ENCODE measurements at regions not wholly inside any gene's neighbourhood (a gene's known extent, or its start where the extent isn't known, plus 50 kb on each side); places are given as distances from the start of the nearest gene placed in this dataset.

DNA sequence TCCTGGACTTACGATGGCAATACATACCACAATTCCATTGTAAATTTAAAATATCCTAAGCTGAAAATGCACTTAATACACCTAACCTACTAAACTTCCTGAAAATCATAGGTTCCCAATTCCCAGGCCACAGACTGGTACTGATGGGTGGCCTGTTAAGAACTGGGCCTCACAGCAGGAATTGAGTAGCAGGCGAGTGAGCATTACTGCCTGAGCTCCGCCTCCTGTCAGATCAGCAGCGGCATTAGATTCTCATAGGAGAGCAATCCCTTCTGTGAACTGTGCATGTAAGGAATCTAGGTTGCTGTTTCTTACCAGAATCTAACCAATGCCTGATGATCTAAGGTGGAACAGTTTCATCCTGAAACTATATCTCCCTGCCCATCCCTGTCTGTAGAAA lies 1670.2 kb upstream of the PCDH20 start:
- Histone ChIP-seq H3K4me3 (no peak overlapping the region), H3K27ac (no peak overlapping the region)

DNA sequence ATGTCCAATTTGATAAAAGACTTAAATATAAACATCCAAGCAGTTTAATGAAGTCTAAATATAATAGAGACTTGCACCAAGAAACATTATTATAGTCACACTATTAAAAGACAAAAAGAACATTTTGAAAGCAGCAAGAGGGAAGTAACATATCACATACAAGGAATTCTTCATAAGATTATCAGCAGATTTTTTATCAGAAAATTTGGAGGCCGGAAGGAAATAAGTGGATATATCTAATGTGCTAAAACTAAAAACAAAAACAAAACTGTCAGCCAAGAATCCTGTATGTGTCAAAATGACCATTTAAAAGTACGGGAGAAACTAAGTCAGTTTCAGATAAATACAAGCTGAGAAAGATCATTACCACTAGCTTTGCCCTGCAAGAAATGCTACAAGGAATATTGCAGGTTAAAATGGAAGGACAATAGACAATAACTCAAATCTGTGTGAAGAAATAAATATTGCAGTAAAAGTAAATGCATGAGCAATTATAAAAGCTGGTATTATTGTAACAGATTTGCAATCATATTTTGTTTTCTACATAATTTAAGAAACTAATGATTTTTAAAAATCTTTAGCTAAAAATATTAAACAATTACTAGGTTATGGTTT lies 1665.9 kb upstream of the PCDH20 start:
- Histone ChIP-seq H3K27ac (no peak overlapping the region), H3K4me3 (no peak overlapping the region)

DNA sequence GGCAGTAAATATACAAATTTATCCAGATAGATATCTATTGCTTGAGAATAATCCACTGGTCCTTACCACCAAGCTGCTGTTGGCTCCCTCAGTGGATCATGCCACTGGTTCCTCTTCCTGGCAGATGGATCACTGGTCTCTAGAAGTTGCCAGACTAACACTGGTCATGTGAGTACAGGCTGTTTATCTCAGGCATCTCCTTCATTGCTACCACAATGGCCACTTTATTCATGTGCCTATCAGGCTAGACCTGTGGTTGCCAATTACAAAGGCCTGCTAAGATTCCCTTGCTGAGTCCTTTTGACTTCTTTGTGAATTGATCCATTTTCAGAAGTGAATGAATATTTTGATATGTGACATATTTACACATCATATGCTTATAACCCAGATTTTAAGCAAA lies 1659.5 kb upstream of the PCDH20 start:
- Histone ChIP-seq H3K4me3 (no peak overlapping the region), H3K27ac (no peak overlapping the region)

DNA sequence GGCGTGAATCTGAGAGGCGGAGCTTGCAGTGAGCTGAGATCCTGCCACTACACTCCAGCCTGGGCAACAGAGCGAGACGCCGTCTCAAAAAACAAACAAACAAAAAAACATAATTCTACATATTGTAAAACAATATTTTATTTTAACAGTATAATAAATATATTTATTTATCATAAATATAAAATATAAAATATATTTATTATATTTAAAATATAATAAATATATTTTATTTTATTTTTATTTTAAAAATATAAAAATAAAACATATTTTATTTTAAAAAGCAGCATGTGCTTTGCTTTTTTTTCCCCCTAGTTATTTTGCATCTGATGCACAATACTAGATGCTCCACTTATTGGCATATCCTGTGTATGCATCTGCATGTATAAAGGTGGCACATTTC lies 1634.6 kb upstream of the PCDH20 start:
- no peak overlapping the region for H3K4me3 ChIP-seq
- no peak overlapping the region for H3K27ac ChIP-seq

DNA sequence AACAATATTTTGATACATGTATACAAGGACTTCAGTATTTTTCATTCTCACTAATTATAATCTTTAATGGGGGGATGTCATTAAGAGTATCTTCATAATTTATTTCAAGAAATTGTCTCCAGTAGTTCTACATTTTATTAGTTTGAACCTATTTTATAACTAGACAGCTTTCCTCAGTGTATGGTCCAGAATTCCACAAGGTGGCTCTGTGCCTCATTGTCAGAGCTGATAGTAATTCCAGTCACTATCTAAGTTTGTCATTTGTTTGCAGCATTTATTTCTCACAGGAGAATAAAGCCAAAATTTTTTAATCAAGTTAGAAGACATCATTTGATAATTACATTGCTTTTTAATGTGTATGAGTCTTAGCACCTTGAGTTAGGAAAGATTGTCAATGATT lies 1633.0 kb upstream of the PCDH20 start:
- no peak overlapping the region for H3K27ac ChIP-seq
- H3K4me3 ChIP-seq: no peak overlapping the region

DNA sequence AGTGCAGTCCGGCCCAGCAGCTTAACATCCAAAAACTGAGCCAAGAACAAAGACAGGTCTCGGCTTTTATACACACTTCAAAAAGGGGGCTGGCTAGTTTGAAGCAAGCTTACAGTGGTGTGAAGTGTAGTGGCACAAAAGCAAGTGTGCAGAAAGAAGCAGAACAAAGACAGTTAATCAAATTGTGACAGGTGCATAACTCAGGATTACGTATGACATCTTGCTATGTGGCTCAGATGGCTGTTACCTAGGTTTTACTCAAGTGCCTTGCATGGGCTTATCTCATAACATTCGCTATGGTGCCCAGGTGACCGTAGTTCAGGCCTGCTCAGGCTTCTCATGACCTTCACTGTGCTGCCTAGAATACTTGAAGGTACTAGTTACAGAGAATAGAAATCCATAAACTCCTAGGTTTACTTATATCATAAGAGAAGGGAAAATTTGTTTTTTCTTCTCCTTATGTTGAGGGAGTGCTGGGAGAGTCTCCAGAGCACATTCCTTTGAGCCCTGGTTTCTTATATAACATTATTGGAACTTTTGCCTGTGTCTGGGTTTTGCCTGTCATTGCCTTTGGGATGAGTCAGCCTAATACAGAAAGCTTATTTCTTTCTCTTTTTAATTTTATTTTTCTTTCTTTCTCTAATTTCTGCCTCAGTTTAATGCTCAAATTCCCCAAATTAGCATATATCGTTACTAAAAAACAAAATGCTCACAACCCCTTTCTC lies 1629.1 kb upstream of the PCDH20 start:
- H3K27ac ChIP-seq: no peak overlapping the region
- no peak overlapping the region for H3K4me3 ChIP-seq

DNA sequence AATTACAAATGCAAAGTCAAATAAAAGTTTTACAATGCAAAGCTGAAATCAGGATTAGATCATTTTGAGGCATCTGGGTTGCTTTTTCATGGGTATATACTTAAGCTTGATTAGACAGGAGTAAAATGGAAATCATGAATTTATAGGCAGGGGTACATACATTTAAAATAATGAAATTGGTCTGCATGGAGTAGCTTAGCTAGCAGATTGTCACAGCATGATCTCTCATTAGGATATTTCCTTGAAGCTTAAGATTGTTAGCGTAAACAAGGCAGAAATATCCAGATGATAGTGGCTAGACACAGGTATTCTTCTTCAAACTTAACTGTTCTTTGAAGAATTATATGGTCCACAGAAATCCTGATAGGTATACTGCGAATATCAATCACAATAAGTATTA lies 1627.0 kb upstream of the PCDH20 start:
- H3K4me3 ChIP-seq: no peak overlapping the region
- H3K27ac ChIP-seq: no peak overlapping the region

DNA sequence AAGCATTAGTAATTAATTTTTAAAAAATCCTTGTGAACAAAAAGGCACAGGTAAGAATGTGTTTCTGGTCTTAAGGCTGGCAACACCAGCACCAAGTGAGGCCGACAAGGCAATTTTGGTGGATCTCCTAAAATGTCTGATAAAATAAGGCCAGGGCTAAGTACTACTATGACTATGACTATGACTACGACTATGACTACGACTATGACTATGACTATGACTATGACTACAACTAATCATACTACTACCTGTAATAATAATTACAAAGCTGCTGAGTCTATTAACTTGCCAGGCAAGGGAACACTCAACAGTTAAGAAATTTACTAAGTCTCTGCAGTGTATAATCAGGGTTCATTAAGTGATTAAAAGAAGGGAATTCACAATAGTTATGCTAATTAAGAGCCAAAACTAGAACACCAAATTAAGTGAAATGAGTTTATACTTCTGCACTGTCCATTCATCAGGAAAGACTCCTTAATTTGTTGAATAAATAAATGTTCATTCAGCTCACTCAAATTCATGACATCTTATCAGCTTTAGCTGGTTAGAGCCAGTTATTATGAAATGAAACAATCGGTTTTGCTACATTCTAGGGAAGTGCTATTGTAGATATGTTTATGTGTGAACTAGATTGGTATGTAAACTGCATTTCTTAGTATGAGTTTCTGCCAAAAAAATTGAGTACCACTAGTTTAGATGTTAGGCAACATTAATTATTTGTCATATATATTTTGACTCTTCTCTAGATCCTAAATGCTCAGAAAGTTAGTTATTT lies 1626.2 kb upstream of the PCDH20 start:
- Histone ChIP-seq H3K4me3 (no peak overlapping the region), H3K27ac (no peak overlapping the region)

DNA sequence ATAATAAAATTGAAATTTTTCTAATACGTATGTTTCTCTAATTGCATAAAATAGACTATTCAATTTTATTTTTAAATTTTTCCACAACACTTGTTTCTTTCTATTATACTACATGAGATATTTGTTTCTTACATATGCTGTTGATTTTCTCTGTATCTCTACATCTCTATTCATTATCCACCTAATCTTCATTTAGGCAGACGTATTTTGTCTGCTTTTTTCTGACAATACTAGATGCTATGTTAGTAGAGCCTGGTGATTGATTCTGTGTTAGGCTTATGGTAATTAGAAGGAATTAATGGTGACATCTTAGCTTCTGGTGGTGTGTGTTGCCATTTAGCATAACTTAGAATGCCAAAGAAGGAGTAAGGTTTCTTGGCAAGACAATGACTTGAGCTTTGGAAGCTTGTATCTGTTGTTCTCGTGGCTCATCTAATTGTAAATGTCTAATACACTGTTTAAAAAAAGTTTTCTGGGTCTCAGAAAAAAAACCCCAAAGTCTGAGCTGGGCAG lies 1610.7 kb upstream of the PCDH20 start:
- Histone ChIP-seq H3K4me3 (no peak overlapping the region), H3K27ac (no peak overlapping the region)

DNA sequence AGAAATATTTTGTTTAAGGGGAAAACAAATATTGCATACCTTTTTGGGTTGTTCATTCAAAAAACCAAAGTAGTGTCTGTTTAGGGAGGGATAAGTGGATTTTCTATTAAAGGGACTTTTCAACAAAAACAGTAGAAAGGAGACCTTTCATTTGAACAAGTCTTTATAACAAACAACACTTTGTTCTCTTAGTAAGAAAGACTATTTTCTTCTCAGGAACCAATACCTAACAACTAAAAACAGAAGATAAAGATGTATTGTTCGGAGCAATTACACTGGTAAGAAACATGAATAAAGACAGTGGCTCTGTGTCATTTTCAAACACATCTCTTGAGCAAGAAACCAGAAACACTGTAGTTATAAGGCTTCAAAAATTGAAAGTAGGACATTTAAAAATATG lies 1610.1 kb upstream of the PCDH20 start:
- Histone ChIP-seq H3K27ac (no peak overlapping the region), H3K4me3 (no peak overlapping the region)

DNA sequence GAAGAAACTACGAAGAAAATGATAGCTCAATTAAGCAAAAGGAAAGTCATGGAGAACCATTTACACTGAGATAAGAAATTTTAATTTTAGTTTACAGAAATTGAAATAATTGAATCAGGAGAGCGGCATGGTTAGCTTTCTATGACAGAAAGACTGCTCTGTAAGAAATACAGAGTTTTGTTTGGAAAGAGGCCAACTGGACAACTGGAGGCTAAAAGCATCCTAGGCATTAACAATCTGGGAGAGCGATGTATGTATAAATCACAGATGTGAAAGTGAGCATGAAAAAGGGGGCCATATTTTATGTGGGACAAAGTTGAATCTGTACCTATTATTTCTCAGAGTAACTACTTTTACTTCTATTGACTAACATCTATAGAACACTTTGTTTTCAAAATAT lies 1608.8 kb upstream of the PCDH20 start:
- Histone ChIP-seq H3K4me3 (no peak overlapping the region), H3K27ac (no peak overlapping the region)

DNA sequence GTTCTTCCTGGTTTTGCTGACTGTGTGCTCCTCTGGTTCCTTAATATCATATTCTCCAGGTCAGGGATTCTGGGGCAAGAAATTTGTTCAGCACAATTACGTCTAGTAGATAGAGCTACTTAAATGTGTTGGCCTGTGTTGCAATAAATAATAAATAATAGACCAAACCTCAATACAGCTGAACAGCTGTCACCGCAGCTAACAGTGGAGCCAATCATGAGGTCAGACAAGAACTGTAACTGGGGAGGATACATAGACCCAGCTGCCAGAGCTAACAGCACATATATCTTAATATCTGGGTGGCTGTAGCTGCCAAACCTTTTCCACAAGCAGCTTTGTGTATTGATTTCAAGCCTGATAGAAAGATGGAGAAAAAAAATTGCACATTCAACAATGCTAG lies 1596.3 kb upstream of the PCDH20 start:
- Histone ChIP-seq H3K27ac (no peak overlapping the region), H3K4me3 (no peak overlapping the region)

DNA sequence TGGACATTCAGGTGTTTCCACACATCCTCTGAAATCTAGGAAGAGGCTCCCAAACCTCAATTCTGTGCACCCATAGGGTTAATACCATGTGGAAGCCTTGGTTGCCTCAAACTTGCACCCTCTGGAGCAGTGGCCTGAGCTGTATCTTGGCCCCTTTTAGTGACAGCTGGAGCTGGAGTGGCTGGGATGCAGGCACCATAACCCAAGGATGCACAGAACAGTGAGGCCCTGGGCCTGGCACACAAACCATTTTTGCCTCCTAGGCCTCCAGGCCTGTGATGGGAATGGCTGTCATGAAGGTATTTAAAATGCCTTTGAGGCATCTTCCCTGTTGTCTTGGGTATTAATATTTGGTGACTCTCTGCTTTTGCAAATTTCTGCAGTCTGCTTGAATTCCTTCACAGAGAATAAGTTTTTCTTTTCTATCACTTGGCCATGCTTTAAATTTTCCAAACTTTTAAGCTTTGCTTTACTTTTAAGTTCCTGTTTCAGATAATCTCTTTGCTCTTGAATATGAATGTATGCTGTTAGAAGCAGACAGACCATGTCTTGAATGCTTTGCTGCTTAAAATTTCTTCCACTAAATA lies 1594.5 kb upstream of the PCDH20 start:
- H3K4me3 ChIP-seq: no peak overlapping the region

DNA sequence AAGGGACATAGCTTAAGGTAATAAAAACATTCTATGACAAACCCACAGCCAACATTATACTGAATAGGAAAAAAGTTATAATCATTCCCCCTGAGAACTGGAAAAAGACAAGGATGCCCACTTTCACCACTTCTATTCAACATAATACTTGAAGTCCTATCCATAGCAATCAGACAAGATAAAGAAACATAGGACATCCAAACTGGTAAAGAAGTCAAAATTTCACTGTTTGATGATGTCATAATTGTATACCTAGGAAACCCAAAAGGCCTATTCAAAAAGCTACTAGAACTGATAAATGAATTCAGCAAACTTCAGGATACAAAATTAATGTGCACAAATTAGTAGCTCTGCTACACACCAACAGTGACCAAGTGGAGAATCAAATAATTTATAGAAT lies 1590.0 kb upstream of the PCDH20 start:
- Histone ChIP-seq H3K27ac (no peak overlapping the region), H3K4me3 (no peak overlapping the region)

More for the DNA sequence above, 1594.5 kb upstream of the PCDH20 start:
- H3K27ac ChIP-seq: no peak overlapping the region

DNA sequence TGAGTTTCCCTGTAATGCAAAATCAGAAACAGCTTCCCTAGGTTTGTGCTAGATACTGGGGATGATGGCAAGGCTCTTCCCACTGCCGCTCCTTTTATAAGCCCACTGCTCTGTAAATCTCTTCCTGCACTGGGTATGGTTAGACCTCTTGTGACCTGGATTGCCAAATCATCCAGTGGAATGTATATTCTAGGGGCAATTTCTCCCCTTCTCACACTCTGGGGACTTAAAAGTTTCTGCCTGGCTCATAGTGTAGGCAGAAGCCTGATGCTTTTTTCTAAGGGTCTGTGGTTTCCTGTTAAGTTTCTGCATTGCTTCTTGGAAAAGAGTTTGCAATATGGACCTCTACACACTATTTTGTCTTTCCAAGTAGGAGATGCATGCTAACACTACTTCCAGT lies 1582.0 kb upstream of the PCDH20 start:
- H3K4me3 ChIP-seq: no peak overlapping the region
- no peak overlapping the region for H3K27ac ChIP-seq

DNA sequence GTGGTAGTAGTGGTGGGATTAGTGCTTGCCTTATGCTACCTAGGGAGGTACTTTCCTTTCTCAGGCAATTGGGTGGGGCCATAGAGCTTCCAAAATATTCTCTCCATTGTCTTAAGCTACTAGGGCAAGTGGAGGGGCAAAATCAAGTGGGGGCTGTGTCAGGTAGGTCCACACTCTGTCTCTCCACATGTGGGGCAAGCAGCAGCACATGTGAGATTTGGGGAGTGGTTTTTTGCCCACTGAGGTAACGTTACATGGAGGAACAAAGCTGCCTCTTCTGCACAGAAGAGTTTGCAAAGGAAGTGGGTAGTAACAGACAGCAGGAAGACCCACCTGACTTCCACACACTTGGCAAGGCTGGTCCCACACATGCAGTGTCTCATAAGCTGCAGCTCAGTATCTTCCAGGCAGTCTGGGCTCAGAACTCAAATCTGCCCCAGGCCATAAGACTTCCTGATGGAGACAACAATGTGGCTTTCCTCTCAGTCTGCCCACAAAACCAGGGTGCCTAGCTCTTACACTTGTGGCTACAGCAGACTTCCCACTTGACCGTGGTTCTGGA lies 1581.5 kb upstream of the PCDH20 start:
- H3K4me3 ChIP-seq: no peak overlapping the region
- no peak overlapping the region for H3K27ac ChIP-seq

DNA sequence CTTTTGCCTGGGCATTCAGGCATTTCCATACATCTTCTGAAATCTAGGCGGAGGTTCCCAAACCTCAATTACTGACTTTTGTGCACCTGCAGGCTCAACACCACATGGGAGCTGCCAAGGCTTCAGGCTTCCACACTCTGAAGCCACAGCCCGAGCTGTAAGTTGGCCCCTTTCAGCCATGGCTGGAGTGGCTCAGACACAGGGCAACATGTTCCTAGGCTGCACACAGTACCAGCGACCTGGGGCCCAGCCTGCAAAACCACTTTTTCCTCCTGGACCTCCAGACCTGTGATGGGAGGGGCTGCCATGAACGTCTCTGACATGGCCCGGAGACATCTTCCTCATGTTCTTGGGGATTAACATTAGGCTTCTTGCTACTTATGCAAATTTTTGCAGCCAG lies 1558.2 kb upstream of the PCDH20 start:
- Histone ChIP-seq H3K27ac (no peak overlapping the region), H3K4me3 (no peak overlapping the region)

DNA sequence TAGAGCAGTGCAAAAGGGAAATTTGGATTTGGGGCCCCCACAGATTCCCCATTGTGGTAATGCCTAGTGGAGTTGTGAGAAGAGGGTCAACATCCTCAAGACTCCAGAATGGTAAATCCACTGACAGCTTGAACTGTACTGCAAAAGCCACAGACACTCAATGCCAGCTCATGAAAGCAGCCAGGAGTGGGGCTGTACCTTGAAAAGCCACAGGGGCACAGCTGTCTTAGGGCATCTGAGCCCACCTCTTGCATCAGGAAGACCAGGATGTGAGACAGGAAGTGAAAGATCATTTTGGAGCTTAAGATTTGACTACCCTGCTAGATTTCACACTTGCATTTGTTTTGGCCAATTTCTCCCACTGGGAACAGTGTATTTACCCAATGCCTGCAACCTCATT lies 1548.9 kb upstream of the PCDH20 start:
- Histone ChIP-seq H3K4me3 (no peak overlapping the region), H3K27ac (no peak overlapping the region)

DNA sequence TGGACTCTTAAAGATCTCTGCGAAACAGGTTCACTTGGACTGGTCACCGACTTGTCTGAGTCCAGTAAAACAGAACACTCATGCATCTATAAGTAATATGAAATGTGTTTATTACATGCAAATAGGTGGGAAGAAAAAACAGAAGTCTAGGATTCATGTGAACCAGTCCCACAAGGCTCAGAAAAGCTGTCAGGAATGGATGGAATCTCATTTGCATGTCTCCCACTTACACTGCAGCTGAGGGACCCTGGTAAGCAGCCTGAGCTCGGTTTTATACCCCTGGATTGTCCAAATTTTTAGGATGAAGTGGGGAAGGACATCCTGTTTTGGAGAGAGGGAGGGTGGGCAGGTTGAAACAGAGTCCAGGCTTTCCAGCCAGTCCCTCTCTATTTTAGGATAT lies 1545.1 kb upstream of the PCDH20 start:
- Histone ChIP-seq H3K27ac (no peak overlapping the region), H3K4me3 (no peak overlapping the region)

DNA sequence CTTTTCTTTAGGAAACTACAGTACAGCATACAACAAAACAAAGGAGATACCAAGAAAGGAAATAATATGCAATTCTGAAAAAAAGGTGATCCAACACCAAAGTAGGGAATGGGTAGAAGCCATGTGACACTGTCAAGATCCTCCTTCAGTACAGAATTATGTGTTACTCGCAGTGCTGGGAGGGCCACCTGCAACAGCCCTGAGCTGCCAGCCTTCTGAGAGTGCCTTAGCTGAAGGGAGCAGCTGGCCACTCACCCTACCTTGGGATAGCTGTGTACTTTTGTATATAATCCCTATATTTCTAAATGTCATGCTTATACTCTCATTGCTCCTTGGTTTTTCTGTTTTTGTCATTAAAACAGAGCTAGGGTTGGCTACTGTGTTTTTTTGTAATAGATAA lies 1518.2 kb upstream of the PCDH20 start:
- Histone ChIP-seq H3K4me3 (no peak overlapping the region), H3K27ac (no peak overlapping the region)

Measured in skin epidermis (tissue), 12 donors.